Activated gamma-delta T cell treated with anti-CD3 and anti-CD28 coated beads, Interleukin-2, amount 50 U/mL, for 16 hours (primary cell): ENCODE measurements at regions not wholly inside any gene's neighbourhood (a gene's known extent, or its start where the extent isn't known, plus 50 kb on each side); places are given as distances from the start of the nearest gene placed in this dataset.
"Not testable (repeated sequence)": the region's sequence is repeated elsewhere in the genome, so short reads cannot be mapped to it uniquely, and the experiment has no call there.

Source experiments
- DNase-seq: peaks from one replicate; pipeline ENCODE4 v3.0.0-alpha.2; 2020; ENCODE audit warnings: low read depth

DNA sequence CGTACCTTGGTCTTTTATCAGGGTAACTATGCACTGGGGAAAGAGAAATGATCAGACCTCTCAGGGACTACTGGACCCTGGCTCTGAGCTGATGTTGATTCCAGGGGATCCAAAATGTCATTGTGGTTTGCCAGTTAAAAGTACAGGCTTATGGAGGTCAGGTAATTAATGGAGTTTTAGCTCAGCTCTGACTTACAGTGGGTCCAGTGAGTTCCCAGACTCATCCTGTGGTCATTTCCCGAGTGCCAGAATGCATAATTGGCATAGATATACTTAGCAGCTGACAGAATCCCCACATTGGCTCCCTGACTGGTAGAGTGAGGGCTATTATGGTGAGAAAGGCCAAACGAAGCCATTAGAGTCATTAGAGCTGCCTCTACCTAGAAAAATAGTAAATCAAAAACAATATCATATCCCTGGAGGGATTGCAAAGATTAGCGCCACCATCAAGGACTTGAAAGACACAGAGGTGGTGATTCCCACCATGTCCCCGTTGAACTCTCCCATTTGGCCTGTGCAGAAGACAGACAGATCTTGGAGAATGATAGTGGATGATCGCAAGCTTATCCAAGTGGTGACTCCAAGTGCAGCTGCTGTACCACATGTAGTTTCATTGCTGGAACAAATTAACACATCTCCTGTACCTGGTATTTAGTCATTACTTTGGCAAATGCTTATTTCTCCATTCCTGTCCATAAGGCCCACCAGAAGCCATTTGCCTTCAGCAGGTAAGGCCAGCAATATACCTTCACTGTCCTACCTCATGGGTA lies 152.4 kb downstream of the THBS2 start:
- DNase-seq: no peak

DNA sequence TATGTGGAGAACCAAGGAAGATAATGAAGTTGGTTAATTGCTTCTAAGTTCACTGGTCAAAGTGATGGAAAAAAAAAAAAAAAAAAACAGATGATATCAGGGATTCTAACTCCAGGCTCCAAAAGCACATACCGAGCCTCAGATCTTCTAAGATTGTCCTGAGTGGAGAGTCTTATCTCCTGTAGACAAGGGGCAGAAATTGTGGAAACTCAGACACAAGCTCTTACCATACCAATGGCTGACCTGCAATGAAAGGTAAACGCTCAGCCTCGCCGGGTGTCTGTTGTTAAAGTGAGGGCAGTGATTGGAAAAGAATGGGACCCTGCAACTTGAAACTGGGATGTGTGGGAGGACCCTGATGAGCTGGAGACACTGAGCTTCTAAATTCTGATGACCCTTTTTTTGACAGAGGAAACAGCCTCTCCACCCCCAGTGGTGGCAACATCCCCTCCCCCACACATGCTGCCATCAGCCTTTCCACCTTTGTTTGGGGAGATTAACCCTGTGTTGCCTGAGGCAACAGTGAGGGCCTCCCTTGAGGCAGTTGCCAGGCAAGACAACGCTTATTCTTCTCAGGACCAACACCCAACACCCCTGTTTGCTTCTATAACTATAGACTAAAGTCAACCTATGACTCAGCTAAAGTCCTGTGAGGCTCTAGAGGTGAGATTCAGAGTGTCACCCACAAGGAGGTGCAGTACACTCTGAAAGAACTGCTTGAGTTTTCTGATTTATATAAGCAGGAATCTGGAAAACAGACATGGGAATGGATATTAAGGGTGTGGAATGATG lies 154.0 kb downstream of the THBS2 start:
- DNase-seq: no peak

DNA sequence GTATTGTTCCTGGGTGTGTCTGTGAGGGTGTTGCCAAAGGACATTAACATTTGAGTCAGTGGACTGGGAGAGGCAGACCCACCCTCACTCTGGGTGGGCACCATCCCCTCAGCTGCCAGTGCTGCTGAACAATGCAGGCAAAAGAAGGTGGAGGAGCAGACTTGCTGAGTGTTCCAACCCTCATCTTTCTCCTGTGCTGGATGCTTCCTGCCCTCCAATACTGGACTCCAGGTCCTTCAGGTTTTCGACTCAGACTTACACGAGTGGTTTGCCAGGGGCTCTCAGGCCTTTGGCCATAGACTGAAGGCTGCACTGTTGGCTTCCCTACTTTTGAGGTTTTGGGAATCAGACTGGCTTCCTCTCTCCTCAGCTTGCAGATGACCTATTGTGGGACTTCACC lies 155.0 kb downstream of the THBS2 start:
- DNase-seq: not testable (repeated sequence)

DNA sequence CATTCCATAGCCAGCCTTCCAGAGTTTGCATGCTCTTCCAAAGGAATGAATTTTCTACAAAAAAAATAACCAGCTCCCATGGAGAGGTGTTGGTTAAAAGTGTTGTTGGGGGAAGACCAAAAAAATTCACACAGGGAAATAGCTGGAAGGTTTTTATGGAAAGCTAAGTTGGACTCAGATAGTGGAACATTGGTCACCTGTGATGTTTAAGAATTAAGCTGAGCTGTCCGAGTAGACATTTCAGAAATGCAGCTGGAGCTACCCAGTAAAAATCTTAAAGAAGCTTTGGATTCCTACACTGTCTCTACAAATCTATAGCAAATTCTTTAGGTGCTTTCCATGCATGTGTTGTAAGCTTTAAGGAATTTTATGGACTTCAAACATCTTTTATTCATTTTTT lies 155.5 kb downstream of the THBS2 start:
- DNase-seq: no peak

DNA sequence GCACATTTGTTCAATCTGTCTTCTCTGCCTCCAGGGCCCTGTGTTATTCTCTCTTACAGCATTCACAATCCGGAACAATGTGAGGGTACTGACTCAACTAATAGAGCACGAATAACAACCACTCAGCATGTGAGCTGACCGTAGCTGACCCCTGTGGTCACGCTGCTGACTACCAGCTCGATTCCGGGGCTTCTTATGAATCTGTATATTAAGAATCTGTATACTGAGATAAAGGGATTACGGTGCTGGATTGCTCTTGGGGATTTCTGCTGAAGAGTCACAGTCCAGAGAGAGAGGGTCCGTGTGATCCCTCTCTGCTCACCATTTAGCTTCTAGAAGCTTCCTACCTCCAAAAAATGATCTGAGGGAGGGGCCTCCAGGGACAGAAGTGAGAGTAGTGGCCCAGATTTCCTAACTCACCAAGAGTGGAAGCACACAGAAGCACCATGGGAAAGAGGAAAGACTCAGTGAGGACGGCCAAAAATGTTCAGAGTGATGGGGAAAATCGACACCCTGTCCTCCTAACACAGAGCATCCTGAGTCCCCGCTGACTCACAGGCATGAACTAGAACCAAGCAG lies 156.2 kb downstream of the THBS2 start:
- no peak for DNase-seq

DNA sequence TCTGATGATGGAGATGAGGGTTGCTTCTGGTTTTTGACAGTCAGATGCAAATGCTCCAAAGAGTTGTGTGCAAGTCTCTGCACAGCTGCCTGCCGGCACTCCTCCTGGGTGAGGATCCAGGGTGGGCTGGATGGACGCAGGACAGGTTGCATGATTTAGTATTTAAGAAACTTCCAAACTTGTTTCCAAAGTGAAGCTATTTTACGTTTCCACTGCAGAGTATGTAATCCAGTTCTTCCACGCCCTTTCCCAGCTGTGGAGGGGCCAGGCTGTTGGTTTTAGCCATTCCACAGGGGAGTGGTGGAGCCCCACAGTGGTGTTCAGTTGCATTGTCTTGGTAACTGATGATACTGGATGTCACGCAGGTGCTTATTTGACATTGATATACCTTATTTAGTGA lies 157.3 kb downstream of the THBS2 start:
- DNase-seq: no peak

DNA sequence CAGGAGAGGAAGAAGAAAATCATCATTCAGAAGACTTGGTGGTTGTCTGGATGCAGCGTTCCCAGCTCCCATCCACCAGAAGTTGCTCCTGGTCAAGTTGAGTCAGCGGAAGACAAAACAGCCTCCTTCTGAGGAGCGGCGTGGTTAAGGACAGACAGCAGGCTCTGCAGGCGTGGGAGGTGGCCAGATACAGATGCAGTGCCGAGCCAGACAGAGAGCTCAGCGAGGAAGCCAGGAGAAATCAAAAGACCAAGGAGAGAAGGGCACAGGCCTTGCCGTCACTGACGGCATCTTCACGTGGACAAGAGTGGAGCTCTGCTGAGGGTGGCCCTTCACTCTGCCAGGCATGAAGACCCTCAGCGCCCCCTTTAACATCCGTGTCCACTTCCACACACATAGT lies 158.5 kb downstream of the THBS2 start:
- DNase-seq: no peak

DNA sequence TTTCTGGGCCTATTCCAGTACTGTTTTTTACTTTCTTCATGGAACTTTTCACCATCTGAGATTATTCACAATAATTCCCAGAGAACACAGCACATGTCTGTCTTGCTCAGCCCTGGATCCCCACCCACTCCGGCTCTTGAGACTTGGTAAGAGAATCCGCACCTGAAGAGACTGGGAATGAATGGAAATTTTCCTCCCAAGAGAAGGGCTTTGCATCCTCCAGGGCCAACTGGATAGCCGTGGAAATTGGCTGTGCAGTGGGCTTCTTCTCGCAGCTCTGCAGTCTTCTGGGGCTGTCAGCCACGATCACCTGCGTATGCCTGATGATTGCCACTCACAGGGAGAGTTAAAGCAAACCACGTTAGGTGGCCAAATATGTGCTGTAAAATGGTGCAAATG lies 159.1 kb downstream of the THBS2 start:
- DNase-seq: no peak

DNA sequence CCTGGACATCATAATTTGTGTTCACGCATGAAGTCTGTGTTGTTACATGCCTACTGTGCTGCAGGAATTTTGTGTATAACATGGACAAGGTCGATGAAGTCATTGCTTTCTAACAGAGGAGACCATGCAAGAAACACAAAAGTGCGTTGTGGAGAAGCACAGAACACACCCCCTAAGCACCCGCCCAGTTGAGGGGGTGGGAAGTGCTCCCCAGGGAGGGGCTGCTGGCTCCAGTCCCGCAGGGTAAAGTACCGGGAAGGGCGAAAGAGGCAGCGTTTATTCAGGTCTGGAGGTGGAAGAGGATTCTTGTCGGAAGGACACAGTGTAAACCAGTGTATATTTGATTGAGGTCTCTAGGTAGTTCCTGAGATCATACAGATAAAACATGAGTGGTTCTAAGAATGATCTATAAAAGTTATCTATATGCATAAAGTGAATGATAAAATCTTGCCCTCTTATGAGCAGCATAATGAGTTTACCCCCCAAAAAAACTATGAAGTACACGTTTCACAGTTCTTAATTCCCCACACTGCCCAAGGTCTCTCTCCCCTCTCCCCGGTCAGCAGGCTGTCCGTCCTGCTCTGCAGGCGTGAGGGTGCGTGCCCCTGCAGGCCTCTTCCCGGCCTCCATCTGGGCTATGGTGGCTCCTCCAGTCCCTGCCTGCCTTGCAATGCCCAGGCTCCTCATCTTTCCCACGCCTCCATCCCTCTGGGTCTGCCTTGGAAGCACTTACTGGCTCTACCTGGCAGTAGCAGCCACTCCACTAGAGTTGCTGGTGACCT lies 159.7 kb downstream of the THBS2 start:
- no peak for DNase-seq

DNA sequence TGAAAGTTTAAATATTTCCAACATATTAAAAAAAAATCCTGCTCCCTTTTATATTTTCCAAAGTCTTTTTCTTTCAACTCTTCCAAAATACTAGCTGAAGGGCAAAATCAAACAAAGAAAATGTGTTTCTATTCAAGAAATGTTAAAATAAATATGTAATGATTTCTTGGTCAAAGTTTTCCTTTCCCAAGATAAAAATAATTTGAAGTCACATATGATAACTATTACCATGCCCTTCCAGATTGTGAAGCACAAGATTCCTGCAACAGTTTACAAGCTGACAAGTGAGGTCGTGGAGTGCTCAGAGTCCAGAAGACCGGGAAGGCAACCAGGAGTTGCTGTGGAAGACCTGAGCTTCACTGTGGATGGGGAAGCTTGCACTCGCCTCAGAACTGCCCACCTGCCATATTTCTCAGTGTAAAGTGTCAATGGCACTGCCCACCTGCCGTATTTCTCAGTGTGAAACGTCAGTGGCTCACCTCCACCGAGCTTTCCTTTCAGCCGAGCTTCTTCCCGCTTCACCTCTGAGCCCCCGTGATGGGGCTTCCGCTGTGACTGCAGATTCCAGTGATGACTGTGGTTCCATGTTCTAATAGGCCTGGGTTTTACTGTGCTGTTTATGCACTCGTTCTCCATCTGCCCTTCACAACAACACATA lies 160.5 kb downstream of the THBS2 start:
- DNase-seq: no peak

DNA sequence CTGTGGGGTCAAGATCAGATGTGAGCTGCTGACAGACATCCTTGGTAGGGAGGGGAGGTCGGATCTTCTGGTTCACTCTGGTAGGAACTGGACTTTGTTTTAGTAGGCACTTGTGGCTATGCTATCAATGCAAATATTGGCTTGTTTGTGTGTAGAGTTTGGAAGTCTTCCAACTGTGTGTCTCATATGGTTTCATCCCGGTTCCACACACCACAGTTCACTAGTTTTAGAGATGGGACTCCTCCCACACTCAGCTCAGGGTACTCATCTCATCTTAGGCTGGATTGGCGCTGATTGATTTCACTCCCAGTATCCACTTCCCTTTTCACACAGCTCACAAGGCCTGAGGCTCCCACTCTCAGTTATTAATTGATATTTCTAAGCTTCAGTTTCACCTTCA lies 161.3 kb downstream of the THBS2 start:
- DNase-seq: no peak

DNA sequence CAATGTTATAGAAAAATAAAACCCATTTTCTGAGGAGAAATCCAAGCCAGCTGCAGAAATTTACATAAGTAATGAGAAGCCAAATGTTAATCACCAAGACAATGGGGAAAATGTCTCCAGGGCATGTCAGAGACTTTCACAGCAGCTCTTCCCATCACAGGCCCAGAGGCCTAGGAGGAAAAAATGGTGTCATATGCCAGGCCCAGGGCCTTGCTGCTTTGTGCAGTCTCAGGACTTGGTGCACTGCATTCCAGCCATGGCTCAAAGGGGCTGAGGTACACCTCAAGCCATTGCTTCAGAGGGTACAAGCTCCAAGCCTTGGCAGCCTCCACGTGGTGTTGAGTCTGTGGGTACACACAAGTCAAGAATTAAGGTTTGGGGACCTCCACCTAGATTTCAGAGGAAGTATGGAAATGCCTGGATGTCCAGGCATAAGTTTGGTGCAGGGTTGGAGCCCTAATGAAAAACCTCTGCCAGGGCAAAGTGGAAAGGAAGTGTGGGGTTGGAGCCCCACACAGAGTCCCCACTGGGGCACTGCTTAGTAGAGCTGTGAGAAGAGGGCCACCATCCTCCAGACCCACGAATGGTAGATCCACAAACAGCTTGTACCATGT lies 163.0 kb downstream of the THBS2 start:
- DNase-seq: not testable (repeated sequence)

DNA sequence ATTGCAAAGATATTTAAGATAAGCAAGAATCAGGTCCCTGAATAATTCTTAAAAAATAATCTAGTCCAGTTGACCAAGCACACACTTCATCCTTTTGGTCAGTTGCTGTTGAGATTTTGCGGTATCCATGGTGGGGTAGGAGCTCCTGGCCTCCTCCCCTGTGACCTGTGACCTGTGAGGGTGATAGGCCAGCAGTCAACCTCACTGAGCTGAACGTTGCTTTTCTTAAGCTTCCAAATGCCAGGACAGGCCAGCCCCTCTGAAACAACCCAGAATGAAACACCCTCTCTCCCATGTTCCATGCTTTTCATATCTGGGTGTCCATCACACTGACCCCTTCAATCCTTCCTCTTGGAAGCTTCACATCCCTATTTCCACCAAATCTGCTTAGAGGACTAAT lies 164.9 kb downstream of the THBS2 start:
- no peak for DNase-seq

DNA sequence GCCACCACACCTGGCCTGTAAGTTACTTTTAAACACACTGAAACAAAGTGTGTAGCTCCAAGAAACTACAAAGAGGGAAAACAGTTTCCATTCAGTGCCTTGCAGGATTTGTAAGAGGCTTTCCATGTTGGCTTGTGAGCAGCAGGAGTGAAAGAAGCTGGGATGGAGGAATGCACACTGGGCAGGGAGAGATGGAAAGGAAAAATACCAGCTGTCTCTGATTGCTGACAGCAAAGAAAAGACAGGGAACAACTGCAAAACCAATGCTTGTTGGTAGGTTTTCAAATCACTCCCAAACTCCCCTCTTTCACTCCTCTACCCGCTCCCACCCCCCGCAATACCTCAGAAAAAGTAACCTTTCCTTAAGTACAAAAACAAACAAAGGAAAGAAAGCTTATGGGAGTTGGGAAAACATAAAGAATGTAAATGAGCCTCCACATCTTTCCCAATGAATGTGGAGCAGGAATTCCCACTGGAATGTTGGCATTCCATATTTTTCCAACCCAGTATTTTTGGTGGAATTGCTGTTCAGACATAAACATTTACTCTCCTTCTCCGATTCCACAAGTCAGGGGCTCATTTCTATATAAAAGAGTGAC lies 166.1 kb downstream of the THBS2 start:
- DNase-seq: no peak

DNA sequence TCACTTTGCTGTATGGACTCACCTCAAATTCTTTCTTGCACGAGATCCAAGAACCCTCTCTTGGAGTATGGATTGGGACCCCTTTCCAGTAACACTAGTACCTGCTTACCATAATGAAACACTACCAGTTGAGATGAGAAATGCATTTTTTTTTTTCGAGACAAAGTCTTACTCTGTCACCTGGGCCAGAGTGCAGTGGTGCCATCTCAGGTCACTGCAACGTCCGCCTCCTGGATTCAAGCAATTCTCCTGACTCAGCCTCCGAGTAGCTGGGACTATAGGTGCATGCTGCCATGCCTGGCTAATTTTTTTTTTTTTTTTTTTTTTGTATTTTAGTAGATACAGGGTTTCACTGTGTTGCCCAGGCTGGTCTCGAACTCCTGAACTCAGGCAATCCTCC lies 167.0 kb downstream of the THBS2 start:
- DNase-seq: not testable (repeated sequence)

DNA sequence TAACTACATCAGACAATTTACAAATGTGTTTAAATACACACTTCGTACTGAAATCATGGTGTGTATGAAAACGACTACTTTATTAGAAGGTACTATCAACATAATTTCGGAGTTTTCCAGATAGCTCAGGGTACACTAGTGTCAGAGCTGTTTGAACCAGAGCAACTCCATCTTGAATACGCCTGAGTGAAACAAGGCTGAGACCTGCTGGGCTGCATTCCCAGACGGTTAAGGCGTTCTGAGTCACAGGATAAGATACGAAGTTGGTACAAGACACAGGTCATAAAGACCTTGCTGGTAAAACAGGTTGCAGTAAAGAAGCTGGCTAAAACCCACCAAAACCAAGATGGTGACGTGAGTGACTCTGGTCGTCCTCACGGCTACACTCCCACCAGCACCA lies 167.6 kb downstream of the THBS2 start:
- no peak for DNase-seq

DNA sequence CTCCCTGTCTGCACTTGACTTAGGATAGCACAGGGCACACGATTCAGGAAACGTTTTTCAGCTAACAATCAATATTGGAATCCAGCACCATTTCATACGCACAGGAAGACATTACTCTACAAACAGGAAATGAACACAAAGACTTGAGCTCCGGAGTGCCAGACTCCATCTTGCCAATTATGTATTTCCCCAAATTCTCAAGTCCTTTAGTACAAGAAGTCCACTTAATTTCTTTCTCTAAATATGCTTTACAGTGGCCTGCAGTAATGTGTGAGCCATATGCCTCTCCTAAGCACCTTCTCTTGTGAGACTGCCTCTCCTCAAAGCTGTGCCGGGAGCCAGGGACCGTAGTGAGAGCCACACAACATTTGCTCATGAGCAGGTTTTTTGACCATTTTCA lies 168.2 kb downstream of the THBS2 start:
- DNase-seq: no peak

DNA sequence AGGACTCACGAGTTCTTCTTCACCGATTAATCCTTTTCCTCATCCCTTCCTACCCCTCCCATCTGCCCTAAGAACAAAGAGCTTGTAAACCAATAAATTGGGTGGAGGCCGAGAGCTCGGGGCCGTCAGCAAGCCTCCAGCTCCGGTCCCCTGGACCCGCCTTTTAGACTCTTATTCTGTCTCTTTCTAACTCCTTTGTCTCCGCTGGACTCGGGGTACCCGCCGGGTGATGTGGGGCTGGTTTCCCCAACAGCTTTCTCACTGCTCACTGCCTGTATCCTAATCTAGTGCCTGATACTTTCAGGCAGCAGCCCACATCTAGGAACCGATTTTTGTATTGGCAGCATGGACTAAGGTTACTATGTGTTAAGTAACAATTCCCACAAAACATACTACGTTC lies 169.1 kb downstream of the THBS2 start:
- DNase-seq: not testable (repeated sequence)

DNA sequence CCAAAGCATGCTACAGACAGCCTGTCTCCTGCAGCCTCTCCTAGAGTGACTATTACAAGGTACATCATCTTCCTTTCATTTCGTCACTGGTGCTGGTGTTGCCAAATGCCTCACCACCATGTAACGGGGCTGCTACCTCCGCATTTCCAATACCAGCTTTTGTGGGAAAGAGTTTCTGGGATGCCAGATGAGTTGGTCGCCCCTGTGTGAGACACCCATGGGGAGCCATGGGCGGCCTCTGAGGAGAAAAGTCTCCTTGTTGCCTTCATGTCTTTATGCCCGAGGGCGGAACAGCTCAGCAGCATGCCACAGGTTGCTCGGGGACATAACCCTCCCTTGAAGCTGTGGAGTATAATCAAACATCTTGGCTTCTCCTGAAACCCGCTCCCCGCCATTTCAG lies 169.6 kb downstream of the THBS2 start:
- DNase-seq: no peak

DNA sequence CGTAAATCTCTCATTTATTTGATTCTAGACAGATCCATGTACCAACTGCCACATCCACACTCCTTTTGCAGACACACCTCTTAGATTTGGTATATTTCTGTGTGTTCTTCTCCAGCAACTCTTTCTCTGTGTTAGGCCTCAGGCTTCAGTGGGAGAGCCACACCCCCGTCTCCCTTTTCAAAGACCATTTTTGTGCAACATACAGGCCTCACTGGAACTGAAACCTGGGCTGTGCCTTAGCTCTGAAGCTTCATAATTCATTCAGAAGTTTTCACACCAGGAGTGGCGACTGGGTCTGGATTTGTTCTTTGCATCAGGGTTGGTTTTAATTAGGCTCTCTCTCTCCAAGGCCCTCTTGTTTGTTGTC lies 170.2 kb downstream of the THBS2 start:
- no peak for DNase-seq

DNA sequence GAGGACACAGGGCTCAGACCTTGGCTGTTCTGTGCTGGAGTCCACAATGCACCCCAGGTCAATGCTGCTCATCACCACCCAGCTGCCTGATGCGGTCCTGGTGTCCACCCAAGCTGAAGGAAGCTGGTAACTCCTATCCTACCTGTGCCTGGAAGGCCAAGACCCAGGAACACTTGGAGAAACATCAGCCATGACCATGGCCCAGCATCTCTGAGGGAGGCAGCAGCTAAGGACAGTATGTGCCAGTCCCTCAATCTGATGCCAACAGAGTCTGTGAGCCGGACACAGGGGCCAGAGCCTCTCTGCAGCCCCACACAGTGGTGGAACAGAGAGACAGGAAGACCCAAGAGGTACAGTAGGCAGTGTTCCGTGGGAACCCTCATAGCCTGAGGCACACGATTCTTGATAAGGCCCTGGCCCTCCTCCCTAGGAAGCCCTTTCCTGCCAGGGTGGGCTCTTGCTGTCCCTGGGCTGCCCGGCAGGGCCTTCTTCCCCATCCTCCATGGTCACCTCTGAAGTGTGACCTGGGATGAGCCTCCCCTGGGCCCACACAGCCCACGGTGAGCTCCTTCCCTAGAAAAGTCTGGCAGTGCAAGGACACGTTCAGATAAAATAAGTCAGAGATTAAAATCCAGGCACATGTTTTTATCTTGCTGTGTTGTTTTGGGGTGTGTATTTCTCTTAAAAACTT lies 170.7 kb downstream of the THBS2 start:
- DNase-seq: no peak
